ENCODE measurements at regions not wholly inside any gene's neighbourhood (a gene's known extent, or its start where the extent isn't known, plus 50 kb on each side); places are given as distances from the start of the nearest gene placed in this dataset.

GRCh38 chr16:11473728-11474127, 113.0 kb downstream of the LITAF start:
- no peak for DNase-seq (ENCODE audit: low read depth in 3 of 3)

GRCh38 chr16:11474617-11475291, 112.0 kb downstream of the LITAF start:
- no peak for DNase-seq (ENCODE audit: low read depth in 3 of 3)

- DNase-seq (ENCODE audit: low read depth in 3 of 3) = no peak
Observed at GRCh38 chr16:11475896-11476630, 110.7 kb downstream of the LITAF start.

GRCh38 chr16:11476676-11477075, 110.0 kb downstream of the LITAF start:
- DNase-seq (ENCODE audit: low read depth in 3 of 3) = no peak

GRCh38 chr16:11478431-11479119, 108.1 kb downstream of the LITAF start:
- DNase-seq (ENCODE audit: low read depth in 3 of 3) = no peak

GRCh38 chr16:11479916-11480315, 106.8 kb downstream of the LITAF start:
- DNase-seq (ENCODE audit: low read depth in 3 of 3) = no peak

- DNase-seq (ENCODE audit: low read depth in 3 of 3) = no peak
Observed at GRCh38 chr16:11480634-11481033, 106.1 kb downstream of the LITAF start.

GRCh38 chr16:11481987-11482386, 104.7 kb downstream of the LITAF start:
- DNase-seq (ENCODE audit: low read depth in 3 of 3) = no peak

GRCh38 chr16:11482946-11483748, 103.6 kb downstream of the LITAF start:
- no peak for DNase-seq (ENCODE audit: low read depth in 3 of 3)

- no peak for DNase-seq (ENCODE audit: low read depth in 3 of 3)
Observed at GRCh38 chr16:11484691-11485258, 101.9 kb downstream of the LITAF start.

GRCh38 chr16:11485676-11486075, 101.0 kb downstream of the LITAF start:
- no peak for DNase-seq (ENCODE audit: low read depth in 3 of 3)

GRCh38 chr16:11487289-11487688, 99.4 kb downstream of the LITAF start:
- no peak for DNase-seq (ENCODE audit: low read depth in 3 of 3)

- DNase-seq (ENCODE audit: low read depth in 3 of 3) = no peak
Observed at GRCh38 chr16:11488304-11488703, 98.4 kb downstream of the LITAF start.

- no peak for DNase-seq (ENCODE audit: low read depth in 3 of 3)
Observed at GRCh38 chr16:11491524-11491923, 95.2 kb downstream of the LITAF start.

GRCh38 chr16:11492808-11493530, 93.8 kb downstream of the LITAF start:
- DNase-seq (ENCODE audit: low read depth in 3 of 3) = no peak

GRCh38 chr16:11493531-11493929, 93.2 kb downstream of the LITAF start:
- no peak for DNase-seq (ENCODE audit: low read depth in 3 of 3)

- DNase-seq (ENCODE audit: low read depth in 3 of 3) = no peak
Observed at GRCh38 chr16:11494029-11494428, 92.7 kb downstream of the LITAF start.

GRCh38 chr16:11494433-11494832, 92.3 kb downstream of the LITAF start:
- DNase-seq (ENCODE audit: low read depth in 3 of 3) = no peak

- DNase-seq (ENCODE audit: low read depth in 3 of 3) = no peak
Observed at GRCh38 chr16:11495066-11495407, 91.7 kb downstream of the LITAF start.
